ENCODE measurements at regions not wholly inside any gene's neighbourhood (a gene's known extent, or its start where the extent isn't known, plus 50 kb on each side); places are given as distances from the start of the nearest gene placed in this dataset.
"Not testable (repeated sequence)": the region's sequence is repeated elsewhere in the genome, so short reads cannot be mapped to it uniquely, and the experiment has no call there.

DNA sequence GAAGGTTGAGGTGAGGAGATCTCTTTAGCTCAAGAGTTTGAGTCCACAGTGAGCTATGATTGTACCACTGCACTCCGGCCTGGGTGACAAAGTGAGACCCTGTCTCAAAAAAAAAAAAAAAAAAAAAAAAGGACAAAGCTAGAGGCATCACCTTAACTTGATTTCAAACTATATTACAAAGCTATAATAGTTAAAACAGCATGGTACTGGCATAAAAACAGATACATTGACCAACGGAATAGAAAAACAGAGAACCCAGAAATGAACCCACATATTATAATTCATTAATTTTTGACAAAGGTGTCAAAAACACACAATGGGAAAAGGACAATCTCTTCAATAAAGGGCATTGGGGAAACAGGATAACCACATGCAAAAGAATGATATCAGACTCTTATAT is 50.8 kb upstream of the MBOAT1 start:
- DNase-seq (ENCODE audit: low read depth in 2 of 2) = no peak

- no peak for DNase-seq (ENCODE audit: low read depth in 2 of 2)
These were observed 53.6 kb upstream of the MBOAT1 start for GRCh38 chr6:20265842-20266241.

DNA sequence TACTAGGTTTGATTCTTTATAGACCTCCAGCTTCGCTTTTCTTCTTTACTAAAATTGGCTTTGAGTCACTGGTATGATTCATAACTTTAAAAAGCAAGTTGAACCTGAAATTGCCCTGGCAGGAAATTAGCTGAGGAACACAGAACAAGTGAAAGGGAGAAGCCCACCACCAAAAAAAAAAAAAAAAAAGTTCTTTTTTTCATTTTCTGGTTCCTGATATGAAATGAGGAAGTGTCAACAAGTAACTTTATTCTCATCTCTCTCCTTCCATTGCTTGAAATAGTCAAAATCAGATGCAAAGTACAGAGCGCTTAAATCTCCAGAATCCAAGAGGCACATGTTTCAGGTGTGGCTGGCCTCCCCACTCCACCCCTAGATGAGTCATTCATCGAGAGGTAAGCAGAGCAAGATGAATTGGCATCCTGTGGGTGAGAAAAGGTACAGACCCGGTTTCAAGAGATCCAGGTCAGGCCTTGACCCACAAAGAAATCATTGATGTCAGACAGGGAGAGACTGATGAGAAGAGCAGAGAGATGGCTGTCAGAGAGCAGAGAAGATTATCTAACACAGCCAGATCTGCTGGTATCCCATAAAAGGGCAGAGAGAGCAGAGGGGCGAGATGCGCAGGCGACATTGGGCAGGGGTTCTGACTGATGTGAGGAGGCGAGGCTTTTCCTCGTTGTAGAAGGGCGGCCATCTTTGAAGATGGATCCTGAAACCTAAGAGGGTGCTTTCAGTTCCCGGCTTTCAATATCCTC is 54.8 kb upstream of the MBOAT1 start:
- no peak for DNase-seq (ENCODE audit: low read depth in 2 of 2)

DNA sequence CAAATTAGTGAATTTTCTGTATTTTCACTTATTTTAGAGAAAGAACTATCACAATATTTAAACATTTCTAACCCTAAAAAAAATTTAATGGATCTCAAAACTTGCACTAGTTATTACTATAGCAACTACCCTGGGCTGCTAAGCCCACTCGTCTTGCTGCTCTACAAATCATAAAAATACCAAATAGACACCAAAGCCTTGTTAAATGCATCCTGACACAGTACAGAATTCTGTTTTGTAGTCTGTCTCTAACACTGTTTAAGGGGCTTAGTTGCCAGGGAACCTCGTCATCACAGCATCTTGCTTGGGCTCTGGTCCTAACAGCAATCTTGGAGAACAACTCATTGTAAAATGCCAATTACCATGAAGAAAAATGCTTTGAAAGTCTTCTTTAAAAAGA is 56.9 kb upstream of the MBOAT1 start:
- DNase-seq (ENCODE audit: low read depth in 2 of 2) = no peak

GRCh38 chr6:20271818-20272217 is 59.5 kb upstream of the MBOAT1 start:
- DNase-seq (ENCODE audit: low read depth in 2 of 2) = no peak

- DNase-seq (ENCODE audit: low read depth in 2 of 2) = no peak
These were observed 61.9 kb upstream of the MBOAT1 start for GRCh38 chr6:20274137-20274536.

GRCh38 chr6:20275837-20276236 is 63.6 kb upstream of the MBOAT1 start:
- not testable (repeated sequence) for DNase-seq (ENCODE audit: low read depth in 2 of 2)

- DNase-seq (ENCODE audit: low read depth in 2 of 2) = not testable (repeated sequence)
These were observed 65.5 kb upstream of the MBOAT1 start for GRCh38 chr6:20277724-20278123.

GRCh38 chr6:20279051-20279450 is 66.8 kb upstream of the MBOAT1 start:
- no peak for DNase-seq (ENCODE audit: low read depth in 2 of 2)

DNA sequence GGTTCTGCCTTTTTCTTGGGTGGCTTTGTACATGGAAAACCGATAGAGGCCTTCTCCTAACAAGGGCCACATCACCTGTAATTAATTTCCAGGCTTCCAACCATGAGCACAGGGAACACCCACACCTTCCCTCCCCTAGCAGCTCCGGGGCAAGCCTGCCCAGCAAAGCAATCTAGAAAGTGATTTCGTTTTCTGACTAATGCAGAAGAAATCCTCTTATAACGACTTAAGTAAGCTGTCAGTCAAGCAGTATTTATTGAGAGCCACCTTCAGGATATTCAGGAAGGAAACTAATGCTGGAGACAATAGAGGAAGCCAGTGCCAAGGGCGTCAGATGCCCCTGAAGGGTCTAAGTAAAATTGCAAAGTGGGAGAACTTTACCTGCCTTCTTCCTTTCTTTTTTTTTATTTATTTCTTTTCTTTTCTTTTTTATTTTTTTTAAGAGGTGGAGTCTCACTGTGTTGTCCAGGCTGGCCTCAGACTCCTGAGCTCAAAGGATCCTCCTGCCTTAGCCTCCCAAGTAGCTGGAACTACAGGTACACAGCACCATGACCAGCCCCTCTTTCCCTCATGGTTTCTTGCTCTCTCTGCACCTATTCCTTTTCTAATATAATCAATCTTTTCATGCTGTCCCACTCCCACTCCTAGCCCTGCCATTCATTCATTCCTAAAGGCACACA is 67.5 kb upstream of the MBOAT1 start:
- DNase-seq (ENCODE audit: low read depth in 2 of 2) = no peak

DNA sequence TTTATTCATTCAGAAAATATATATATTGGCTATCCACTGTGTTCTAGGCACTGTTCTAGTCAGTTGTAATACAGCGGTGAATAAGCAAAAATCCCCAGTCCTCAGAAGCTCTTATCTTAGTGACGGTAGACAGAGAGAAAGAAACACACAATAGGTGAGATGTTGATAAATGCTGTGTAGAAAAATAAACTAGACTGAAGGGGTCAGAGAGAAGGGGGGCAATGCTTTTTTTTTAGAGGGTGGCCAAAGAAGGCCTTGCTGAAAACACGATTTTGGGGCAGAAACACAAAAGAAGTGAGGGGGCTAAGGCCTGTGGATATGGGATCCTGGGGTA is 68.0 kb upstream of the MBOAT1 start:
- no peak for DNase-seq (ENCODE audit: low read depth in 2 of 2)

DNA sequence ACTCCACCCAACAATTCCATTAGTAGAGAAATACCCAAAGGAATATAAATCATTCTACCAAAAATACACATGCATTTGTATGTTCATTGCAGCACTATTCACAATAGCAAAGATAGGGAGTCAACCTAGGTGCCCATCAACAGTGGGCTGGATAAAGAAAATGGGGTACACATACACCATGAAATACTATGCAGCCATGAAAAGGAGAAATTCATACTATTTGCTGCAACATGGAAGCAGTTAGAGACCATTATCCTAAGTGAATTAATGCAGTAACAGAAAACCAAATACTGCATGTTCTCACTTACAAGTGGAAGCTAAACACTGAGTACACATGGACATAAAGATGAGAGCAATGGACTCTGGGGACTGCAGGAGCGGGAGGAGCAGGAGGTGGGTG is 72.4 kb upstream of the MBOAT1 start:
- no peak for DNase-seq (ENCODE audit: low read depth in 2 of 2)

DNA sequence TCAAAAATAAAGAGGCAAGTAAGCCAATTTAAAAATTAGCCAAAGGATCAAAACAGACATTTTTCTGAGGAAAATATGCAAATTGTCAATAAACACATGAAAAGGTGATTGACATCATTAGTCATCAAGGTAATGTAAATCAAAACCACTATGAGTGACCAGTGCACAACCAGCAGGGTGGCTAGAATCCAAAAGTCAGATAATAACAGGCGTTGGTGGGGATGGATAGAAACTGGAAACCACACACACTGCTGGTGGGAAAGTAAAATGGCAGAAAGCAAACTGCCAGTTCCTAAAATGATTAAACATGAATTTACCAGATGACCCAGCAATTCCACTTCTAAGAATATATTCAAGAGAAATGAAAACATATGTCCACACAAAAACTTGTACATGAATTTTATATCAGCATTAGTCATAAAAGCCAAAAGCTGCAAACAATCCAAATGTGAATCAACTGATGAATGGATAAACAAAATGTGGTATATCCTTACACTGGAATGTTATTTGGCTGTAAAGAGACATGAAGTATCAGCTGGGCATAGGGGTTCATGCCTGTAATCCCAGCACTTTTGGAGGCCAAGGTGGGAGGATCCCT is 74.8 kb upstream of the MBOAT1 start:
- no peak for DNase-seq (ENCODE audit: low read depth in 2 of 2)

DNA sequence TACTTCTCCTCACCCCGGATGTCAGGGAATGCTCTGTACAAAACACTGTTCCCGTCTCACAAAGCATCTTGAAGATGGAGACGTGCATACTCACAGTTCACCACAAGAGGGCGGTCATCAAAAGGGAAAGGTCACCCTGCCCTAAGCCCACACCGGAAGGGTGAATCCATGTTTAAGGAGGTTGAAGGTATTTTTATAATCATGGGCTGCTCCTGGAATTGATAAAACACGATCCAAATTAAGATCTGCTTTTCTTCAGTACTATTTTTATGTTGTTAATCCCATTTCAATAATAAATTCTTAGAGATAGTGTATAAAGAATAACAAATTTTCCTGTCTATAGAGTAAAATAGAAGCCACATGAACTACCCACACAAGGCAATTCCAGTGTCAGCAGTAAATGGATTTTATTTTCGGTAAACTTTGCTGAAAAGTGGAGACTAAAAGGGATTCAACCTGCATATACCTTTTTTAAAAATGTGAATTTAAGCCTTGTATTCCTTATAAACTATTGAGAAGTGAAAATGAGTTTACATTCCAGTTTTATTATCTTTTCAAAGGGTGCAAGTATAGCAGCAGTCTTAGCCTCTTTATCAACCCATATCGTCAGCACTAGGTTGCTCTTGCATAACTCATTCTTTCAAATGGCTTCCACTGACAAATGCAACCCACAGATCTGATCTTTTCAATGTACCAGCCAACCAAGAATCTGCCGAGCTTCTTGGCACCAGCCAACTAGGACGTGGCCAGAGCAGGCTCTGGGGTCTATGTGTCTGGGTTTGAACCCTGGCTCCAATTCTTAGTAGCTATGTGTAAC is 79.7 kb upstream of the MBOAT1 start:
- peak; percentile 48 to 64 for DNase-seq (ENCODE audit: low read depth in 2 of 2)

DNA sequence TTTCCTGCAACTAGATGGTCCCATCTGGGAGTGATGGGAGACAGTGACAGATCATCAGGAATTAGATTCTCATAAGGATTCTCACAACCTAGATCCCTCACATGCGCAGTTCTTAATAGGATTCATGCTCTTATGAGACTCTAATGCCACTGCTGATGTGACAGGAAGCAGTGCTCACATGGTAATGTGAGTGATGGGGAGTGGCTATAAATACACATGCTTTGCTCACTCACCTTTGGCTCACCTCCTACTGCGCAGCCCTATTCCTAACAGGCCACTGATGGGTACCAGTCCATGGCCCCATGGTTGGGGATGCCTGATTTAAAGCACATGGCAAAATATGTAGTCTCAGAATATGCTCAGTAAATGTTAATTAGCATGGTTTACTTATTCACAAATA is 80.6 kb upstream of the MBOAT1 start:
- DNase-seq (ENCODE audit: low read depth in 2 of 2) = no peak

DNA sequence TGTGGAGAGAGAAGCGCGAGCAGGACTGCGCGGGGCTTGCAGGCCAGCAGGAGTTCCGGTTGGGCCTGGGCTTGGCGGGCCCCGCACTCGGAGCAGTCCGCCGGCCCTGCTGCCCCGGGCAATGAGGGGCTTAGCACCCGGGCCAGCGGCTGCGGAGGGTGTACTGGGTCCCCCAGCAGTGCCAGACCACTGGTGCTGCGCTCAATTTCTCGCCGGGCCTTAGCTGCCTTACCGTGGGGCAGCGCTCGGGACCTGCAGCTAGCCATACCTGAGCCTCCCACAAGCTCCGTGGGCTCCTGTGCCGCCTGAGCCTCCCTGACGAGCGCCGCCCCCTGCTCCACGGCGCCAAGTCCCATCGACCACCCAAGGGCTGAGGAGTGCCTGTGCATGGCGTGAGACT is 89.0 kb upstream of the MBOAT1 start:
- no peak for DNase-seq (ENCODE audit: low read depth in 2 of 2)

GRCh38 chr6:20302168-20302567 is 89.9 kb upstream of the MBOAT1 start:
- DNase-seq (ENCODE audit: low read depth in 2 of 2) = no peak

DNA sequence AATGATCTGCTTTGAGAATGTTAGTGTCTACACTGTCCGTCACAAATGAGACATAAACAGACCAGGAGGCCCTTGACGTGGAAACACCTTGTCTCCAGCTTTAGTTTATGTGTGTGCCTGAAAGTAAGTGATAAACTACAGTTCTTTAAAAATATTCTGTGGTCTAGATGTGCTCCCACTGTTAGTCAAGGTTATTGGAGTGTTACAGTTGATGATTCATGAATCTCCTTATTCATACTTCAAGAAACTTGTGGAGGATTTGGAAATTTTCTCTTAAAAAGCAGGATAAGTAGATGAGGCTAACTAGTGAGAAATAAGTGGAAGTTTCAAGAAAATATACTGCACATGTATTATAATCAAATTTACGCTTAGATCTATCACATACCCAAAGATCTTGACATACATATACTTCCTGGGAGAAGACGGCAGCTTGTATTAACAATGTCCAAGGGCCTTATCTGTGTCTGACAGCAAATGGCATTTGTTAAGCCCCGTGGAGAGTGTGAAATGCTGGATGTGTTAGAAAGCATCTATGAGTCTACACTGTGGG is 90.5 kb upstream of the MBOAT1 start:
- DNase-seq (ENCODE audit: low read depth in 2 of 2) = no peak

- DNase-seq (ENCODE audit: low read depth in 2 of 2) = no peak
These were observed 94.2 kb upstream of the MBOAT1 start for GRCh38 chr6:20306491-20306890.

- DNase-seq (ENCODE audit: low read depth in 2 of 2) = no peak
These were observed 92.5 kb upstream of the E2F3 start for GRCh38 chr6:20309186-20309585.

DNA sequence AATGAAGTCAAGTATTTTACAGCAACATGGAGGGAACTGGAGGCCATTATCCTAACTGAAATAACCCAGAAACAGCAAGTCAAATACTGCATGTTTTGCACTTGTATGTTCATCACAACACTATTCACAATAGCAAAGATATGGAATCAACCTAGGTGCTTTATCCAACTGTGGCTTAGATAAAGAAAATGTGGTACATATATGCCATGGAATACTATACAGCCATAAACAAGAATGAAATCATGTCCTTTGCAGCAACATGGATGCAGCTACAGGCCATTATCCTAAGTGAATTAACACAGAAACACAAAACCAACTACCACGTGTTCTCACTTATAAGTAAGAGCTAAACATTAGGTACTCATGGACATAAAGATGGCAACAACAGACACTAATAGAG is 91.5 kb upstream of the E2F3 start:
- DNase-seq (ENCODE audit: low read depth in 2 of 2) = no peak

DNA sequence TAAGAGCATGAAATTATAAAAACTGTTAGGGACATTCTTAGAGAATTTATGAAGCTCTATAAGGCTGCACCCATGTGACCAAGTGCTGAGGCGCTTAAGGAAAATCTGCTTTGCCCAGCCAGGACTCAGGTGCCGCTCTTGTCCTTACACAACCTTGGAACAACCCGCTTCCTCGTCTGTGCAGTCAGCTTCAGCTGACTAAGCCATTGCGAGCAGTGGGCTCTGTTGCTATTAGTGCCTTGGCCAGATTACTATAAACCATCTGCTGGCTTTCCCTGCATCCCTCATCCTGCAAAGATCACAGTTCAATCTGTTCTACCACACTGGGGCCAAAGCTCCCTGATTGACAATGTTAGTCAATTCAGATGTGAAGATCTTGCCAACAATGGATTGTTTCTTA is 89.1 kb upstream of the E2F3 start:
- no peak for DNase-seq (ENCODE audit: low read depth in 2 of 2)

Measured in stimulated activated CD4-positive, alpha-beta T cell treated with anti-CD3 and anti-CD28 coated beads, Interleukin-1b, Interleukin-23, amount 100 ng/mL, for 1 hour (primary cell).